ENCODE measurements at regions not wholly inside any gene's neighbourhood (a gene's known extent, or its start where the extent isn't known, plus 50 kb on each side); places are given as distances from the start of the nearest gene placed in this dataset.
"Not testable (repeated sequence)": the region's sequence is repeated elsewhere in the genome, so short reads cannot be mapped to it uniquely, and the experiment has no call there.

GRCh38 chrY:10627116-10627515 is 1099.4 kb downstream of the TSPY10 start:
- H4K20me1 ChIP-seq (ENCODE audit: control insufficient read depth, extremely low read depth, insufficient read depth, low read length) = no peaks in the 10 kb centered on the region
- no peak overlapping the region for H3K9ac ChIP-seq (ENCODE audit: insufficient read depth, low read length)
- H3K4me2 ChIP-seq (ENCODE audit: extremely low read depth, insufficient read depth, low read length) = no peak overlapping the region
- H3K27me3 ChIP-seq (ENCODE audit: control insufficient read depth, insufficient read depth, low read length) = no peaks in the 10 kb centered on the region
- no peaks in the 10 kb centered on the region for H3K36me3 ChIP-seq (ENCODE audit: control insufficient read depth, insufficient read depth, low read length)
- H3K4me3 ChIP-seq (replicated peaks in 1 of 4; ENCODE audit: control extremely low read depth in 1 of 4, insufficient read depth in 1 of 4, low read depth in 3 of 4, low read length in 4 of 4) = no peak overlapping the region
- peak; percentile 84 to 86 for DNase-seq (ENCODE audit: low read depth in 2 of 2)
- H3K4me1 ChIP-seq (ENCODE audit: control insufficient read depth, extremely low read depth, insufficient read depth, low read length) = no peaks in the 10 kb centered on the region
- no peaks in the 10 kb centered on the region for H3K9me3 ChIP-seq (ENCODE audit: control insufficient read depth, insufficient read depth, low read depth, low read length)
- H2AFZ ChIP-seq (ENCODE audit: low read length) = no peak overlapping the region
- H3K27ac ChIP-seq (ENCODE audit: insufficient read depth, low read length) = no peak overlapping the region
- TF ChIP-seq CTCF (conservative IDR thresholded peaks at IDR 0.05 in 1 of 2, IDR thresholded peaks at IDR 0.05 in 1 of 2; ENCODE audit: low read depth in 1 of 2, low read length in 2 of 2) (no peak), EZH2 (IDR thresholded peaks at IDR 0.05; ENCODE audit: low read length, missing control alignments) (no peak)
- no peaks in the 10 kb centered on the region for H3K79me2 ChIP-seq (ENCODE audit: control insufficient read depth, insufficient read depth, low read length)

DNA sequence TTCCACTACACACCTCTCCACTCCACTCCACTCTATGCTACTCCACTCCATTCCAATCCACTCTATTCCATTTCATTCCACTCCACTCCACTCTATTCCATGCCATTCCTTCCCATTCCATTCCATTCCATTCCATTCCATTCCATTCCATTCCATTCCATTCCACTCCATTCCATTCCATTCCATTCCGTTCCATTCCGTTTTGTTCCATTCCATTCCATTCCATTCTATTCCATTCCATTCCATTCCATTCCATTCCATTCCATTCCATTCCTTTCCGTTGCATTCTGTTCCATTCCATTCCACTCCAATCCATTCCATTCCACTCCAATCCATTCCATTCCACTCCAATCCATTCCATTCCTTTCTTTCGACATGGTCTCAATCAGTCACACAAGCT is 1121.1 kb downstream of the TSPY10 start:
- not testable (repeated sequence) for H3K4me1 ChIP-seq (ENCODE audit: control insufficient read depth, extremely low read depth, insufficient read depth, low read length); H3K79me2 ChIP-seq (ENCODE audit: control insufficient read depth, insufficient read depth, low read length); H3K27me3 ChIP-seq (ENCODE audit: control insufficient read depth, insufficient read depth, low read length); H3K36me3 ChIP-seq (ENCODE audit: control insufficient read depth, insufficient read depth, low read length); H3K9me3 ChIP-seq (ENCODE audit: control insufficient read depth, insufficient read depth, low read depth, low read length); H4K20me1 ChIP-seq (ENCODE audit: control insufficient read depth, extremely low read depth, insufficient read depth, low read length); H3K9ac ChIP-seq (ENCODE audit: insufficient read depth, low read length); H2AFZ ChIP-seq (ENCODE audit: low read length); H3K27ac ChIP-seq (ENCODE audit: insufficient read depth, low read length); DNase-seq (ENCODE audit: low read depth in 2 of 2); H3K4me2 ChIP-seq (ENCODE audit: extremely low read depth, insufficient read depth, low read length); H3K4me3 ChIP-seq (replicated peaks in 1 of 4; ENCODE audit: control extremely low read depth in 1 of 4, insufficient read depth in 1 of 4, low read depth in 3 of 4, low read length in 4 of 4)

DNA sequence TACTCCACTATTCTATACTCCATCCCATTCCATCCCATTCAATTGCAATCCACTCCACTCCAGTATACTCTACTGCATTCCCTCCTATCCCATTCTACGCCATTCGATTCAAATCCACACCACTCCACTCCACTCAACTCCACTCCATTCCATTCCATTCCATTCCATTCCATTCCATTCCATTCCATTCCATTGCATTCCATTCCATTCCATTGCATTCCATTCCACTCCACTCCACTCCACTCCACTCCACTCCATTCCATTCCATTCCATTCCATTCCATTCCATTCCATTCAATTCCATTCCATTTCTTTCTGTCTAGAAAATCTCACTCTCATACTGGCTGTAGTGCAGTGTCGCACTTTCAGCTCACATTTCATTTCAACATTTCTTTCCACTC is 1129.4 kb downstream of the TSPY10 start:
- not testable (repeated sequence) for H3K27me3 ChIP-seq (ENCODE audit: control insufficient read depth, insufficient read depth, low read length); H3K27ac ChIP-seq (ENCODE audit: insufficient read depth, low read length); H3K36me3 ChIP-seq (ENCODE audit: control insufficient read depth, insufficient read depth, low read length); H3K4me1 ChIP-seq (ENCODE audit: control insufficient read depth, extremely low read depth, insufficient read depth, low read length); H3K4me3 ChIP-seq (replicated peaks in 1 of 4; ENCODE audit: control extremely low read depth in 1 of 4, insufficient read depth in 1 of 4, low read depth in 3 of 4, low read length in 4 of 4); H3K4me2 ChIP-seq (ENCODE audit: extremely low read depth, insufficient read depth, low read length); H3K79me2 ChIP-seq (ENCODE audit: control insufficient read depth, insufficient read depth, low read length); H3K9me3 ChIP-seq (ENCODE audit: control insufficient read depth, insufficient read depth, low read depth, low read length); DNase-seq (ENCODE audit: low read depth in 2 of 2); H2AFZ ChIP-seq (ENCODE audit: low read length); H3K9ac ChIP-seq (ENCODE audit: insufficient read depth, low read length); H4K20me1 ChIP-seq (ENCODE audit: control insufficient read depth, extremely low read depth, insufficient read depth, low read length)

DNA sequence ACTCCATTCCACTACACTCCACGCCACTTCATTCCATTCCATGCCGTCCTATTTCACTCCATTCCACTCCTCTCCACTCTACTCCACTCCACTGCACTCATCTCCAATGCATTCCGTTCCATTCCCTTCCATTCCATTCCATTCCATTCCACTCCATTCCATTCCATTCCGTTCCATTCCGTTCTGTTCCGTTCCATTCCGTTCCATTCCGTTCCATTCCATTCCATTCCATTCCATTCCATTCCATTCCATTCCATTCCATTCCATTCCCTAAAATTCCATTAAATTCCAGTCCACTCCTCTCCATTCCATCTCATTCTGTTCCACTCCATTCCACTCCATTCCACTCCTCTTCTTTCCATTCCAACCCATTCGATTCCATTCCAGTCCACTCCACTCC is 1139.1 kb downstream of the TSPY10 start:
- H3K27me3 ChIP-seq (ENCODE audit: control insufficient read depth, insufficient read depth, low read length) = no peaks in the 10 kb centered on the region
- no peak overlapping the region for H3K27ac ChIP-seq (ENCODE audit: insufficient read depth, low read length)
- no peak overlapping the region for H3K4me2 ChIP-seq (ENCODE audit: extremely low read depth, insufficient read depth, low read length)
- no peak overlapping the region for H3K4me3 ChIP-seq (replicated peaks in 1 of 4; ENCODE audit: control extremely low read depth in 1 of 4, insufficient read depth in 1 of 4, low read depth in 3 of 4, low read length in 4 of 4)
- peaks cover 2% of the 10 kb centered on the region for H3K9me3 ChIP-seq (ENCODE audit: control insufficient read depth, insufficient read depth, low read depth, low read length)
- no peaks in the 10 kb centered on the region for H3K79me2 ChIP-seq (ENCODE audit: control insufficient read depth, insufficient read depth, low read length)
- TF ChIP-seq EZH2 (IDR thresholded peaks at IDR 0.05; ENCODE audit: low read length, missing control alignments) = no peak
- TF ChIP-seq CTCF (conservative IDR thresholded peaks at IDR 0.05 in 1 of 2, IDR thresholded peaks at IDR 0.05 in 1 of 2; ENCODE audit: low read depth in 1 of 2, low read length in 2 of 2) = no peak
- no peak for DNase-seq (ENCODE audit: low read depth in 2 of 2)
- H3K36me3 ChIP-seq (ENCODE audit: control insufficient read depth, insufficient read depth, low read length) = no peaks in the 10 kb centered on the region
- no peaks in the 10 kb centered on the region for H4K20me1 ChIP-seq (ENCODE audit: control insufficient read depth, extremely low read depth, insufficient read depth, low read length)
- no peak overlapping the region for H2AFZ ChIP-seq (ENCODE audit: low read length)
- no peaks in the 10 kb centered on the region for H3K4me1 ChIP-seq (ENCODE audit: control insufficient read depth, extremely low read depth, insufficient read depth, low read length)
- no peak overlapping the region for H3K9ac ChIP-seq (ENCODE audit: insufficient read depth, low read length)
